Activated CD8-positive, alpha-beta T cell treated with anti-CD3 and anti-CD28 coated beads, Interleukin-2, amount 10 ng/mL, durations not matched to agents 7 days and 5 days (primary cell): ENCODE measurements at regions not wholly inside any gene's neighbourhood (a gene's known extent, or its start where the extent isn't known, plus 50 kb on each side); places are given as distances from the start of the nearest gene placed in this dataset.

Experiments
- ATAC-seq: fragments of 150-1000 bp; cut with Tn5 transposase; one replicate; pipeline ENCODE4 v1.10.0; 2021; ENCODE audit warnings: moderate library complexity
- CTCF ChIA-PET: fragments of 350-600 bp; sonication (Branson Sonifier 250); formaldehyde crosslinking; loops from one replicate; lab custom pipeline; 2021; ENCODE audit warnings: antibody characterized with exemption; lab: Charles Lee
- POLR2A ChIA-PET: fragments of 350-600 bp; sonication (Branson Sonifier 250); formaldehyde crosslinking; loops from one replicate; lab custom pipeline; 2021; ENCODE audit warnings: antibody characterized with exemption; lab: Charles Lee
- DNase-seq: peaks from one replicate; pipeline ENCODE4 v3.0.0-alpha.2; 2020
- H3K27ac Mint-ChIP-seq: one replicate; pipeline ENCODE4 v1.8.0; 2021; ENCODE audit warnings: mild to moderate bottlenecking, mixed read lengths
- H3K27me3 Mint-ChIP-seq: one replicate; pipeline ENCODE4 v1.8.0; 2021; ENCODE audit warnings: low read depth, mixed read lengths
- H3K36me3 Mint-ChIP-seq: one replicate; pipeline ENCODE4 v1.8.0; 2021; ENCODE audit warnings: low read depth, mixed read lengths
- H3K4me1 Mint-ChIP-seq: one replicate; pipeline ENCODE4 v1.8.0; 2021; ENCODE audit warnings: low read depth, mixed read lengths
- H3K4me3 Mint-ChIP-seq: one replicate; pipeline ENCODE4 v1.8.0; 2021; ENCODE audit warnings: mild to moderate bottlenecking, mixed read lengths
- H3K9me3 Mint-ChIP-seq: one replicate; pipeline ENCODE4 v1.8.0; 2022; ENCODE audit warnings: mixed read lengths; ENCODE audit not compliant: insufficient read depth

DNA sequence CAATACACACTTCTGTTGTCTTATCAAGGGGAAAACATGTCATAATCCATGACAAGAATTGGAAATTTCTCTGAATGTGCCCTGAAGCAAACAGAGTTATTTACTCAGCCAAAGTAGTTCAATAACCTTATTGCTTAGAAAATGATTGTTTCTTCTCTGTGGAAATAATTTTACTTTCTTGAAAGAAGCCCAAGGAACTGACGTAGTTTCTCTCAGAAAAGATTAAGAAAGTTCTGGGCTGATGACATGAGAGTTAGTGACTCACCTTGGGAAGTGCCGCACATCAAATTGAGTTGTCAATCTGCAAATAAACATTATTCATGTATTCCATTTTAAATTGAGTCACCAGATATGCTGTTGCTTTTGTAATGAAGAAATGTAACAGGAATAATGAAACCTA, 418.6 kb upstream of the LRRC4C start:
- Mint-ChIP-seq H3K4me1 (no peaks in the 10 kb centered on the region), H3K4me3 (no peak overlapping the region), H3K27me3 (no peaks in the 10 kb centered on the region), H3K27ac (no peak overlapping the region), H3K9me3 (peaks cover 3% of the 10 kb centered on the region), H3K36me3 (no peaks in the 10 kb centered on the region)
- no peak for DNase-seq
- POLR2A ChIA-PET = no interaction called here
- CTCF ChIA-PET = no interaction called here
- ATAC-seq = no peak

DNA sequence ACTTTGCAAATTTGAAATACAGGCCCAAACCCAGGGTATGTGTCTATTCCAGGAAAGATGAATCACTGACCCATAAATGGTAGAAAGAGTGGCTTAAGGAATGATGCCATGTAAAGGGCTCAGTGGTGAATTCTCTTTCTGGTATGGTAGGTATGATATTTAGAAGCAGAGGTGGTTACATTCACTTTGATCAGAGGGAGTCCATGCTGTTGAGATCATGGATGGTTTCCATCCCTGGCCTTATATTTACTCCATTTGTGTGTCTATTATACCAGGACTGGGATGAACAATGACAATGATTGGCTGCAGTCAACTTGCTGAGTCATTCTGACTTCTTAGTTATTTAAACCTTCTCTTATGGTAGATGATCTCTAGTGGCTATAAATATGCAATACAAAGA, 419.8 kb upstream of the LRRC4C start:
- H3K27ac Mint-ChIP-seq = no peak overlapping the region
- peaks cover 3% of the 10 kb centered on the region for H3K9me3 Mint-ChIP-seq
- DNase-seq (no peak), ATAC-seq (no peak)
- no peaks in the 10 kb centered on the region for H3K4me1 Mint-ChIP-seq
- ChIA-PET CTCF (no interaction called here), POLR2A (no interaction called here)
- no peaks in the 10 kb centered on the region for H3K36me3 Mint-ChIP-seq
- no peak overlapping the region for H3K4me3 Mint-ChIP-seq
- H3K27me3 Mint-ChIP-seq = no peaks in the 10 kb centered on the region

DNA sequence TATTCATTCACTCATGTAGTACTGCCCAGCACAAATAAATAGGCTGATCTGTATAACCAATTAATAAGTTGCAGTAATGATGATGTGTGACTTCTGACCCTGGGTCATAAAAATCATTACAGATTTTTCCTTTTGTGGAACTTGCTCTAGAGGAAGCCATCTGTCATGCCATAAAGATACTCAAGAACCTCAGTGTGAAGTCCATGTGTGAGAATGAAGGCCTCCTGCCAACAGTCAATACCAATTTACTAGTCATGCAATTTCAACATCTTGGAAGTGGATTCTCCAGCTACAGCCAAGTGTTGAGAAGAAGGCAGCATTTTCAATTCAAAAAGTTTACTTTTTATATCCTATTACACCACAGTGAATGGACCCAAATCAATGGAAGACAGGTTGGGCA, 435.6 kb upstream of the LRRC4C start:
- ChIA-PET POLR2A (no interaction called here), CTCF (no interaction called here)
- H3K27me3 Mint-ChIP-seq = no peaks in the 10 kb centered on the region
- no peak for ATAC-seq
- no peaks in the 10 kb centered on the region for H3K36me3 Mint-ChIP-seq
- no peak overlapping the region for H3K27ac Mint-ChIP-seq
- H3K4me3 Mint-ChIP-seq = no peak overlapping the region
- DNase-seq = no peak
- H3K4me1 Mint-ChIP-seq = no peaks in the 10 kb centered on the region
- H3K9me3 Mint-ChIP-seq = peaks cover 23% of the 10 kb centered on the region

DNA sequence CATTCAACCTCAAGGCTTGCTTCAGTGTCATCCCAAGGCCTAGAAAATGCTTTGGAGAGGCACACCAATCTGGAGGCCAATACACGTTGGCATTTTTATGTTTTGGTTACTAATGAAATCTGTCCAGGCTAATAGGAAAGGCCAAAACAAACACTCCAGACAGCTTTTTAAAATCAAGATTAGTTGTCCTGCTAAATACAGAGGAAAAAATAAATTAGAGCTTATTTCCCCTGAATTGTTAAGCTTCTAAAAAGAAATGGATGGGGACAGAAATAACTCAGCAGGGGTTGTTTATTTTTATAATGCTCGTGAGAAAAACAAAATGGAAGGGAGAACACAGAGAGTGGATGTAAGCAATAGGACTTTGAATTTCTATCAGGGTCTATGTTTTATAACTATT, 438.5 kb upstream of the LRRC4C start:
- DNase-seq (no peak), ATAC-seq (no peak)
- Mint-ChIP-seq H3K27ac (no peak overlapping the region), H3K4me1 (no peaks in the 10 kb centered on the region), H3K36me3 (no peaks in the 10 kb centered on the region), H3K9me3 (peaks cover 27% of the 10 kb centered on the region), H3K27me3 (no peaks in the 10 kb centered on the region), H3K4me3 (no peak overlapping the region)
- ChIA-PET POLR2A (no interaction called here), CTCF (no interaction called here)

DNA sequence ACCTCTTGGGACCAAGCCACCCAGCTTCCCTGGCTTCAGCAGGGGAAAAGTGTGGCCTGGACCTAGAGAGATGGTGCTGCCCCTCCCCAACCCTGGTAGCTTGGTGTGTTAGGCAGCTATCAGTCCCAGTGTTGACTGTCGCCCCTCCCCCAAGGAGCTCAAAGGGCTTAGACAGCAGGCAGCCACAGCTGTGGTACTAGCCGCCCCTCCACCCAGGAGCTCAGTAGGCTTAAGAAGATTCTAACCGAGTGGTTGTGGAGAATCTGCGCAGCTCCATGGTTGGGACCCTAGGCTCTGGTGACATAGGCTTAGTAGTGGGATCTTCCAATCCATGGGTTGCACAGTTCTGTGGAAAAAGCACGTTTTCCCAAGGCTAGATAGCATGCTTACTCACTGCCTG, 458.4 kb upstream of the LRRC4C start:
- Mint-ChIP-seq H3K27me3 (no peaks in the 10 kb centered on the region), H3K4me3 (no peak overlapping the region), H3K4me1 (no peaks in the 10 kb centered on the region), H3K36me3 (no peaks in the 10 kb centered on the region), H3K9me3 (peaks cover 24% of the 10 kb centered on the region), H3K27ac (no peak overlapping the region)
- ATAC-seq (no peak), DNase-seq (no peak)
- ChIA-PET CTCF (no interaction called here), POLR2A (no interaction called here)

DNA sequence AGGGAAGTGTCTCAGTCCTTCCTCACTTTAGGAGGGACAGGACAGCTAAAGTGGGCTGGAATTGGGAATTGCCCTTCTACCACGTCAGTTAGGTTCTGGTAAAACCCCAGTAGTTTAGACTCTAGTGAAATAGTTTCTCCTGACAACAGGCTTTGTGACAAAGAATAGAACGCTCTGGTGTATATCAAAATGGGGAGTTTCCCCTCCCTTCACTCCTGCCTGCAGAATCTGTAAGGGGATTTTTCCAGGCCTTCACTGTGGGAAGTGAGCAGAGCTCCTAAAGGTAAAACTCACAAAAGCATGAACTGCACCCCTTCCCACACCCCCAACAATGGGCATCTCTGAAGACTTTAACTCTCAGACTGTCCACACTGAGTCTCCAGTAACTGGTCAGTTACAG, 460.9 kb upstream of the LRRC4C start:
- H3K4me1 Mint-ChIP-seq = no peaks in the 10 kb centered on the region
- DNase-seq (no peak), ATAC-seq (no peak)
- H3K4me3 Mint-ChIP-seq = no peak overlapping the region
- CTCF ChIA-PET = no interaction called here
- no peak overlapping the region for H3K27ac Mint-ChIP-seq
- peaks cover 30% of the 10 kb centered on the region for H3K9me3 Mint-ChIP-seq
- H3K27me3 Mint-ChIP-seq = no peaks in the 10 kb centered on the region
- POLR2A ChIA-PET = no interaction called here
- no peaks in the 10 kb centered on the region for H3K36me3 Mint-ChIP-seq

DNA sequence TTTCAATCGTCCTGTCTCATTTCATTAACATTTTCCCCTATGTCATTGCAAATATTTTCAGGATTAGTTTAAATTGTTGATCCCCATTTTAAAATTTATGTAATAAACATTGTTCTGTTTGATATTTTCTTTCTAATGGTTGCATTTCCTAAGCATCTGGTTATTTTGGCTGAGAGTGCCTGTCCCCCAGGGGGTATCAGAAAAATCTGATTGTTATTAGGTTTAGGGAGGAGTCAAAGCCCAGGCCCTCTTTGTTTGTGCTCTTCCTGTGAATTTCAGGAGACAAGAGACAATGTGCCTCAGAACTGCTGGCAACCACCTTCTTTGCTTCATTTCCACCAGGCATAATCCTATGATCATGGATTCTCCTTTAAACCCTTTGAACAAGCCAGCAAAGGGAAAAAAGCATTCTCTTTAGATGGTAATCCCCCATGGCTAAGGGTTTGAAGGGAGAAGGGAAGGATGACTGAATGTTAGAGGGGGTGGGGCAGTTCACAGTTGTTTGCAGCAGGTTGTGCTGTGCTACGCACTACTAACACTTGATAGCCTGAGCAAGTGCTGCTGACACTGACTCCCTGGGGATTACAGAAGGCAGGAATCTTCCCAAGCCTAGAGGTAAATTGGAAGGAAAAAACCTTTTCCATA, 462.4 kb upstream of the LRRC4C start:
- Mint-ChIP-seq H3K27ac (no peak overlapping the region), H3K4me3 (no peak overlapping the region), H3K4me1 (no peaks in the 10 kb centered on the region), H3K9me3 (peaks cover 33% of the 10 kb centered on the region), H3K27me3 (no peaks in the 10 kb centered on the region), H3K36me3 (no peaks in the 10 kb centered on the region)
- DNase-seq (no peak), ATAC-seq (no peak)
- ChIA-PET CTCF (no interaction called here), POLR2A (no interaction called here)

DNA sequence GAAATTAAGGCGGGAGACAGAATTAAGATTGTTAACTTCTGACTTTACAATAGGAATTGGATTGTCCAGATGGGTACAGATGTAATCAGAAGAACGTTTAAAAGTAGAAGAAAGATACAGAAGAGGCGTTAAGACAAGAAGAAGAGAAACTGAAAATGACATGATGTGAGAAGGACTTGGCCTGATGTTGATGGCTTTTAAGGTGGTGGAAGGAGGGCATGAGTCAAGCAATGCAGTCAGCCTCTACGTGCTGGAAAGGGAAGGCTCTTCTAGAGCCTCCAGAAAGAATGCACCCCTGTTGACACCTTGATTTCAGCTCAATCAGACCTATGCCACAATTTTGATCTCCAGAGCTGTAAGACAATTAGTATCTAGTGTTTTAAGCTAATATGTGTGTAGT, 466.9 kb upstream of the LRRC4C start:
- Mint-ChIP-seq H3K4me1 (no peaks in the 10 kb centered on the region), H3K27me3 (no peaks in the 10 kb centered on the region), H3K9me3 (peaks cover 19% of the 10 kb centered on the region), H3K4me3 (no peak overlapping the region), H3K27ac (no peak overlapping the region), H3K36me3 (no peaks in the 10 kb centered on the region)
- no peak for ATAC-seq
- ChIA-PET POLR2A (no interaction called here), CTCF (no interaction called here)
- no peak for DNase-seq

DNA sequence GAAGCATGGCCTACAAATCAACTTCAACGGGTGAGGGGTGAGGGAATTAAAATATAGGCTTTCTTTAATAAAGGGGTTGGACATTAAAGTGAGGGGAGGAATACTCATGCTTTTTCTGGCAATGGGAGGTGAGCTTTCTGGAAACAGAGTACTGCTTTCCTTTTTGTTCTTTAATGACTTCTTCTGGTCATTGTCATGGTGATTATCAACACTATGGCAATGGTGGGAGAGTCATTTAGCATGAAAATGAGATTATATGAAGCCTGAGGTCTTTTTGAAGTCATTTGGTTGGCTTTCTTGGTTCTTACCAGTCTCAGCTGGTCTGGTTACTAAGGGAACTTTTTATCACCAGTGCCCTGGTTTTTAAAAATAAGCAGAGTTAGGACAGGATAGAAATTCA, 475.8 kb upstream of the LRRC4C start:
- no peak for DNase-seq
- H3K36me3 Mint-ChIP-seq = no peaks in the 10 kb centered on the region
- no peak overlapping the region for H3K4me3 Mint-ChIP-seq
- H3K9me3 Mint-ChIP-seq = peaks cover 4% of the 10 kb centered on the region
- H3K27me3 Mint-ChIP-seq = no peaks in the 10 kb centered on the region
- H3K27ac Mint-ChIP-seq = no peak overlapping the region
- ATAC-seq = no peak
- no peaks in the 10 kb centered on the region for H3K4me1 Mint-ChIP-seq
- CTCF ChIA-PET = interaction anchor here (0.5 kb wide), 1 partner anchor 1058 kb away, joined by 3 read pairs; no protein-coding TSS in a partner anchor
- POLR2A ChIA-PET = no interaction called here

DNA sequence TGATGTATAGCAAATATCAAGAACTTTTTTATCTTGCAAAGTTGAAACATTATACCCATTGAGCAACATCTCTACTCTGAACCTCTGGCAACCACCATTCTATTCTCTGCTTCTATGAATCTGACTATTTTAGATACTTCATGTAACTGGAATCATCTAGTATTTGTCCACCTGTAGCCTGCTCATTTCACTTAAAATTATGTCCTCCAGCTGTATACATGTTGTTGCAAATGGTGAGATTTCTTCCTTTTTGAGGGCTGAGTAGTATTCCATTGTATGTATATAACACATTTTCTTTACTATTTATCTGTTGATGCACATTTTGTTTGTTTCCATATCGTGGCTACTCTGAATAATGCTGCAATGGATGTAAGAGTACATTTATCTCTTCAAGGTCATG, 476.3 kb upstream of the LRRC4C start:
- Mint-ChIP-seq H3K4me1 (no peaks in the 10 kb centered on the region), H3K36me3 (no peaks in the 10 kb centered on the region), H3K27me3 (no peaks in the 10 kb centered on the region), H3K9me3 (peaks cover 7% of the 10 kb centered on the region), H3K4me3 (no peak overlapping the region), H3K27ac (no peak overlapping the region)
- DNase-seq = no peak
- ChIA-PET CTCF (no interaction called here), POLR2A (no interaction called here)
- no peak for ATAC-seq

DNA sequence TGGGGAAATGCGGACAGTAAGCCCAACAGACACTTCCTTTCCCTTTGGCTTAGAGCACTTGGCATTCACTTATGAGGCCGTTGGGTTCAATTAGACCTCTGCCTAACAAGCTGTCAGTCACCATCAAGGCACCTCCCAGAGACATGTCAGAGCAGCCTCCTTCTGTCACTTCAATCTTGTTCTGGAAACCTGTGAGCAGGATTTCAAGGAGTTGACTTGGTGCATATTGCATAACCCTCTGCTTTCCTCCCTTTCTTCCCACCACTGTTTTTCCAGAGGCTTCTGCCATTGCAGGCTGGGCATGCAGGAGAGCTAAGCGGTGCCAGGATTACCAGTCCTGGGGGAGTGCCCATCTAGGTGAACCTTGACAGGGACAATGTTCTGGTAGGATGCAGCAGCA, 484.2 kb upstream of the LRRC4C start:
- POLR2A ChIA-PET = no interaction called here
- CTCF ChIA-PET = no interaction called here
- Mint-ChIP-seq H3K27me3 (no peaks in the 10 kb centered on the region), H3K27ac (no peak overlapping the region), H3K9me3 (peaks cover 15% of the 10 kb centered on the region), H3K4me3 (no peak overlapping the region), H3K36me3 (no peaks in the 10 kb centered on the region), H3K4me1 (no peaks in the 10 kb centered on the region)
- DNase-seq (no peak), ATAC-seq (no peak)

DNA sequence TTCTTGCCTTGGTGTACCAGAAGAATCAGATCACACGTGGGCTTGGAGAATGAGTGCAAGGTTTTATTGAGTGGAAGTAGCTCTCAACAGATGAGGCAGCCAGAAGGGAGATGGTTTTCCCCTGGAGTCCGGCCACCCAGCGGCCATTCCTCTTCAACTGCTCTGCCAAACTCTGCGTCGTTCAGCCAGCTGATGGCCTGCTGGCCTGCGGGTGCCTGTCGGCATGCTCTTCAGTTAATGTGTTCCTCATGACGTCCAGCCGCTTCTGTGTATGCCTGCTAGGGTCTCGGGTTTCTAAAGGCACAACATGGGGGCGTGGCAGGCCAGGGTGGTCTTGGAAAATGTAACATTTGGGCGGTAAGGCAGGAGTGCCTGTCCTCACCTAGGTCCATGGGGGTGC, 487.9 kb upstream of the LRRC4C start:
- Mint-ChIP-seq H3K36me3 (no peaks in the 10 kb centered on the region), H3K4me3 (no peak overlapping the region), H3K27ac (no peak overlapping the region), H3K27me3 (no peaks in the 10 kb centered on the region), H3K4me1 (no peaks in the 10 kb centered on the region), H3K9me3 (peaks cover 22% of the 10 kb centered on the region)
- CTCF ChIA-PET = no interaction called here
- ATAC-seq (no peak), DNase-seq (no peak)
- POLR2A ChIA-PET = no interaction called here

DNA sequence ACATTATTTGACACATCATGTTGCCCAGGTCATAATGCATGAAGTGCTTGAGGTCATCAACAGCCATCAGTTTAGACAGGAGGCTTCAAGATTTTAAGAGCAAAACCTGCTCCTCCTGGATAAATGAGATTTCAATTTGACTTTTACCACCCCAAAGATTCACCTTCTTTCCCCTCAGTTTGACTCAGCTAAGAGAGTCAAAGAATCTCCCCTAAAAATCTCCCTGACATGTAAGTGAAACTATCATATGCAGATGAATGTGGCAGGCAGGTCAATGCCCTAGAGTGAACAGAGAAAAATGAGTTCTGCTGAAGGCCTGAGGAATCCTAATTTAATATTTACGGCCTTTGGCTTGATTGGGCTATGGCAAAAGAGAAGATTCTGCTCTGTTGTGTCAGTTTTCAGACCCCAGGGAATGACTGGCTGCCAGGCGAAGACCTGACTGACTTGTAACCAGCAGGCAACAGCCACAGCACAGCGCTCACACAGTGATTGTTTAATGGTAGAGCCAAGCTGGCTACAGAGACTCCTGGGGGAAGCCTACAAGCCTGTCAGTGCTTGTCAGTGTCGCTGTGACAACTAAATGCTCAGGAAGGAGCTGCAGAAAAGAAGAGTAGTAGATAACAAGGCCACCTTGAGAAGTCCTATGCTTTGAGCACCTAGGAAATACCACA, 491.2 kb upstream of the LRRC4C start:
- ATAC-seq (no peak), DNase-seq (no peak)
- H3K4me3 Mint-ChIP-seq = no peak overlapping the region
- H3K27me3 Mint-ChIP-seq = no peaks in the 10 kb centered on the region
- ChIA-PET CTCF (no interaction called here), POLR2A (no interaction called here)
- H3K36me3 Mint-ChIP-seq = no peaks in the 10 kb centered on the region
- no peaks in the 10 kb centered on the region for H3K4me1 Mint-ChIP-seq
- no peak overlapping the region for H3K27ac Mint-ChIP-seq
- peaks cover 24% of the 10 kb centered on the region for H3K9me3 Mint-ChIP-seq
